GM10266 (cell line): ENCODE measurements at regions not wholly inside any gene's neighbourhood (a gene's known extent, or its start where the extent isn't known, plus 50 kb on each side); places are given as distances from the start of the nearest gene placed in this dataset.

Experiments used
- DNase-seq: peaks from one replicate; pipeline ENCODE4 v3.0.0; 2012; ENCODE audit errors: extremely low spot score
- TF ChIP-seq, protein P1 (sequence below): IDR thresholded peaks from 2 replicates; pipeline ENCODE4 v1.5.1; 2012; ENCODE audit warnings: mild to moderate bottlenecking, low read depth; ENCODE audit not compliant: control insufficient read depth, insufficient read depth; ENCODE audit errors: missing control alignments

DNA sequence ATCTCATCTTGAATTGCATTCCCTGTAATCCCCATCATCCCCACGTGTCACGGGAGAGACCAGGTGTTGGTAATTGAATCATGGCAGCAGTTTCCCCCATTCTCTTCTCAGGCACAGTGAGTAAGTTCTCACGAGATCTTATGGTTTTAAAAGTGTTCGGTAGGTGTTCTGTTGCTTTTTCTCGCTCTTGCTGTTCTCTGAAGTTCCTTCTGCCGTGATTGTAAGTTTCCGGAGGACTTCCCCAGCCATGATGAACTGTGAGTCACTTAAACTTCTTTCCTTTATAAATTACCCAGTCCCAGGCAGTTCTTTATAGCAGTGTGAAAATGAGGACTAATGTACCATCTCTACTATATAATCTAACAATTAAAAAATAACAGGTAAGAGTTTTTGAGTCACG, 409.9 kb upstream of the NRXN1 start:
- TF ChIP-seq, protein P1, sequence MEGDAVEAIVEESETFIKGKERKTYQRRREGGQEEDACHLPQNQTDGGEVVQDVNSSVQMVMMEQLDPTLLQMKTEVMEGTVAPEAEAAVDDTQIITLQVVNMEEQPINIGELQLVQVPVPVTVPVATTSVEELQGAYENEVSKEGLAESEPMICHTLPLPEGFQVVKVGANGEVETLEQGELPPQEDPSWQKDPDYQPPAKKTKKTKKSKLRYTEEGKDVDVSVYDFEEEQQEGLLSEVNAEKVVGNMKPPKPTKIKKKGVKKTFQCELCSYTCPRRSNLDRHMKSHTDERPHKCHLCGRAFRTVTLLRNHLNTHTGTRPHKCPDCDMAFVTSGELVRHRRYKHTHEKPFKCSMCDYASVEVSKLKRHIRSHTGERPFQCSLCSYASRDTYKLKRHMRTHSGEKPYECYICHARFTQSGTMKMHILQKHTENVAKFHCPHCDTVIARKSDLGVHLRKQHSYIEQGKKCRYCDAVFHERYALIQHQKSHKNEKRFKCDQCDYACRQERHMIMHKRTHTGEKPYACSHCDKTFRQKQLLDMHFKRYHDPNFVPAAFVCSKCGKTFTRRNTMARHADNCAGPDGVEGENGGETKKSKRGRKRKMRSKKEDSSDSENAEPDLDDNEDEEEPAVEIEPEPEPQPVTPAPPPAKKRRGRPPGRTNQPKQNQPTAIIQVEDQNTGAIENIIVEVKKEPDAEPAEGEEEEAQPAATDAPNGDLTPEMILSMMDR: no peak
- DNase-seq: no peak

DNA sequence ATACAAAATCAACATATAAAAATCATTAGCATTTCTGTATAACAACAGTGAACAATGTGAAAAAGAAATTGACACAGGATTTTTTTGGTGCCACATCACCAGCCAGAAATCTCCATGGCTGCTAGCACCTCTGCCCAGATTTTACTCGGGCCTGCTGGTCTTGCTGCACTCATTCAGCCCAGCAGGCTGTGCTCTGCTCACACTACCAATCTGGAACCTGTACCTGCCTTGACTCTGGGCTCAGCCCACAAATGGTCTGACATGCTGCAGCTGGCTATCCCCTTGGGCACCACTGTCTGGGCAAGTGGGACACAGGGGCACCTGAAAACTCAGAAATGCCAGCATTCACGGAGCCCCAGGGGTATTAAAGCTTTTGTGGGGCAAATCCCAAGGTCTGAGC, 392.5 kb upstream of the NRXN1 start:
- DNase-seq: no peak

DNA sequence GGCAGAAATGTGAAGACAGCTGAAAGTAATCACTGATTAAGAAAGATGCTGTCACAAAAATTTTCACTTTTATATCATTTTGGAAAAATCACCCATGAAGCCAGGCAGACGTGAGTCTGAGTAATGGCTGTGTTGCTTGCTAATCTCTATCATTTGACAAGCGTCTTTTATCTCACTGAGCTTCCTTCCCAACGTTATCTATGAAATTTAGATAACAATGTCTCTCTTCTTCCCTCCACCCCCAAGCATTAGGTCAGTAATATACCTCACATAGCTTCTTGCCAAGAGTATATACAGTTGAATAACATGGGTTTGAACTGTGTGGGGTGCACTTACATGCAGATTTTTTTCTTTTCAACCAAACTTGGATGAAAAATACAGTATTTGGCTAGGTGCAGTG, 388.6 kb upstream of the NRXN1 start:
- no peak for DNase-seq
- TF ChIP-seq, protein P1: no peak

More for the DNA sequence above, 392.5 kb upstream of the NRXN1 start:
- TF ChIP-seq, protein P1: no peak

DNA sequence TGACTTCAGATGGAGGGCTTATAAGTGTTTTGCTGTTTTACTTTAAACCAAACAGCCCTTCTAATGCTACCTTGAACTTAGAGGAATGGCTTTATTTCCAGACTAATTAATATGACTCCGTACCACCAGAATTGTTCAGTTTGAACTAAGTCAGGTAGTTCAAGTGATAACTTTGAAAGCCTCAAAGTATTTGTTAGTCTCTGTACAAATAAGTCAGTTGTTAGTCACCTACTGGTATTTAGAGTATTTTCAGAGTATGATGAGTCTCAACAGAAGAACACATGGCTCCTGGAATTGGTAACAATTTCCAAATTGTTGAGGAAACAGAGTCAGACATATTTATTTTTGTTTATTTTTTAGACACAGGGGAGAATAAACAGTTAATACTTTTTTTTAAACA, 381.8 kb upstream of the NRXN1 start:
- TF ChIP-seq, protein P1: no peak
- DNase-seq: no peak

DNA sequence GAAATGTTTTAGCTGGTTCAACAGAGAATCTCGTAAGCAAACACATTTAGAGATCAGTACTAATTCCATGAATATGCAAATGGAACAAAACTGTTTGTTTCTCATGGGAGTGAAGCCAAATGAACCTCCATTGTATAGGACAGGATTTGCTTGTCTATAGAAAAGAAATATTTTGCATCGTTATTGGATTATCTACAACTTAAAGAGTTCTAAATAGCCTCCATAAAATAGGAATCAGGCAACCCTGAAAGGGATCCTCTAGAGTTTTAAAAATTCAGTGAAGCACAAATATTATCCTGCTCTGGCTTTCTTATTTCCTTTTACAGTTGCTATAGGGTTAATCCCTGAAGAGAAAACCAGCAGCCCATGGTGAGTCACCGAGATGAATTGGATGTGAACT, 378.4 kb upstream of the NRXN1 start:
- TF ChIP-seq, protein P1: no peak
- DNase-seq: no peak

DNA sequence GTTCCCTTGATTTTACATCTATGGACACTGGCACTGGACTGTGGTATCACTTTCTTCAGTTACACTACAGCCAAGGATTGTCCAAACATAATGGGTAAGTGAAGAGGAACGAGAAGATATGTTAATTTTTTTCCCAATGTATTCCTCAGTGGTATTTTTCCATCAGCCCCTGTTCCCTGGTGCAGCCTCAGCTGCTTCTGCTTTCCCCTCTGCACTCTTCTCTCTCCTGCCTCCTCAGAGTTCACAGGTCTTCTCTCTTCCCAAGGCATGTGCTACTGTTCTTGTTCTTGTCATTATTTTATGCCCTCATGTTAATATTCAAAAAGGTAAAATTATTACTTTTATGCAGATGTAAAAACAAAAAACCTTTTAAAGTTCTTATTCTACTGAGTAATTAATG, 378.0 kb upstream of the NRXN1 start:
- DNase-seq: no peak
- TF ChIP-seq, protein P1: no peak

DNA sequence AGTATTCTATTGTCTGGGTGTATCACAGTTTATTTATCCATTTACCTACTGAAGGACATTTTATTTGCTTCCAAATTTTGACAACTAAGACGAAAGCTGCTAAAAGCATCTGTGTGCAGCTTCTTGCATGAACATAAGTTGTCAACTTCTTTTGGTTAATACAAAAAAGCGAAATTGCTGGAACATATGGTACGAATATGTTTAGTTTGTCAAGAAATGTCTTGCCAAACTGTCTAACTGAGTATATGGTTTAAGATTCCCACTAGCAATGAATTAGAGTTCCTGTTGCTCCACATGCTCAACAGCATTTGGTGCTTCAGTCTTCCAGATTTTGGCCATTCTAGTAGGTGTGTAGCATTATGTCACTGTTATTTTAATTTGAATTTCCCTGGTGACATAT, 372.3 kb upstream of the NRXN1 start:
- no peak for DNase-seq
- TF ChIP-seq, protein P1: no peak

DNA sequence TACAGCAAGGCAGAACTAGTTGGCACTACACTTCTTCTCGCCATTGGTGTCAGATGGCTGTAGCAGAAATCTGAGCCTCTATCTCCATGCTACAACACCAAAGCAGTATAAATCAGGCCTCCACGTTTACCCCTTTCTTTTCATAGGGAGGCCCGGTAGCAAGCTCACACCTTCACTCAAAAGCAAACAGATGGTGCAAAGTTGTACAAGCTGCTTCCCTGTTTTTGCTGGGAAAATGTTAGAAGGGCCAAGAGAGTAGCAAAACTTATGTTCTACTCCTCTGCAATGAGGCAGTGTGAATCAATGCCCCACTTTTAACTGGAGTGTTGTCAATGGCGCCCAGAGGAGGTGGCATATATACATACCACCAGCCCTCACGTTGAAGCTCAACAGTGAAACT, 369.6 kb upstream of the NRXN1 start:
- no peak for DNase-seq

More for the DNA sequence above, 369.6 kb upstream of the NRXN1 start:
- TF ChIP-seq, protein P1: no peak
